Retinal pigment epithelial cell (primary cell): ENCODE measurements at regions not wholly inside any gene's neighbourhood (a gene's known extent, or its start where the extent isn't known, plus 50 kb on each side); places are given as distances from the start of the nearest gene placed in this dataset.
"Not testable (repeated sequence)": the region's sequence is repeated elsewhere in the genome, so short reads cannot be mapped to it uniquely, and the experiment has no call there.

Experiments
- DNase-seq: peaks from one replicate; pipeline ENCODE4 v3.0.0-alpha.2; 2010; ENCODE audit warnings: low read depth
- H3K4me3 ChIP-seq: 2 replicates; pipeline ENCODE4 v1.5.1; 2011; ENCODE audit warnings: mild to moderate bottlenecking, low read length, control low read depth, moderate library complexity
- TF ChIP-seq, protein P1 (sequence below): conservative IDR thresholded peaks from 2 replicates; pipeline ENCODE4 v1.5.1; 2011; ENCODE audit warnings: low read depth, low read length, control low read depth, inconsistent platforms

DNA sequence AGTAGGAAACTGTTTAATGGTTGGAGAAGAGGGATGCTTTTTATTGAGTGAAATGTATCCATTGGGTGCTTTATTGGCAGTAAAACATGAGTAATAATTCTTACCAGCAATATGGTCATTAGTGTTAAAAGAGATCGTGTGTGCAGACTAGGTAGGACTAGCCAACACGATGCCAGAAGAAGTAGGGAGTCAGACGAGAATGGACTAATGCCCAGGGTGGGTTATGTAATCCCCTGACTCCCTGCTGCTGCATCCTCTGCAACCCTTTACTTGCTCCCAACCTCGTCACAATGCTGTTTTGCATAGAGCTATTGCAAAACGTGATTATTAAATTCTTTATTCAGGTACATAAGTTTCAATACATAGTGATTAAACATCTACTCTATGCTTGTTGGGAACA, 1213.7 kb downstream of the GATA3 start:
- no peak overlapping the region for H3K4me3 ChIP-seq
- no peak for DNase-seq
- TF ChIP-seq, protein P1, sequence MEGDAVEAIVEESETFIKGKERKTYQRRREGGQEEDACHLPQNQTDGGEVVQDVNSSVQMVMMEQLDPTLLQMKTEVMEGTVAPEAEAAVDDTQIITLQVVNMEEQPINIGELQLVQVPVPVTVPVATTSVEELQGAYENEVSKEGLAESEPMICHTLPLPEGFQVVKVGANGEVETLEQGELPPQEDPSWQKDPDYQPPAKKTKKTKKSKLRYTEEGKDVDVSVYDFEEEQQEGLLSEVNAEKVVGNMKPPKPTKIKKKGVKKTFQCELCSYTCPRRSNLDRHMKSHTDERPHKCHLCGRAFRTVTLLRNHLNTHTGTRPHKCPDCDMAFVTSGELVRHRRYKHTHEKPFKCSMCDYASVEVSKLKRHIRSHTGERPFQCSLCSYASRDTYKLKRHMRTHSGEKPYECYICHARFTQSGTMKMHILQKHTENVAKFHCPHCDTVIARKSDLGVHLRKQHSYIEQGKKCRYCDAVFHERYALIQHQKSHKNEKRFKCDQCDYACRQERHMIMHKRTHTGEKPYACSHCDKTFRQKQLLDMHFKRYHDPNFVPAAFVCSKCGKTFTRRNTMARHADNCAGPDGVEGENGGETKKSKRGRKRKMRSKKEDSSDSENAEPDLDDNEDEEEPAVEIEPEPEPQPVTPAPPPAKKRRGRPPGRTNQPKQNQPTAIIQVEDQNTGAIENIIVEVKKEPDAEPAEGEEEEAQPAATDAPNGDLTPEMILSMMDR = no peak

DNA sequence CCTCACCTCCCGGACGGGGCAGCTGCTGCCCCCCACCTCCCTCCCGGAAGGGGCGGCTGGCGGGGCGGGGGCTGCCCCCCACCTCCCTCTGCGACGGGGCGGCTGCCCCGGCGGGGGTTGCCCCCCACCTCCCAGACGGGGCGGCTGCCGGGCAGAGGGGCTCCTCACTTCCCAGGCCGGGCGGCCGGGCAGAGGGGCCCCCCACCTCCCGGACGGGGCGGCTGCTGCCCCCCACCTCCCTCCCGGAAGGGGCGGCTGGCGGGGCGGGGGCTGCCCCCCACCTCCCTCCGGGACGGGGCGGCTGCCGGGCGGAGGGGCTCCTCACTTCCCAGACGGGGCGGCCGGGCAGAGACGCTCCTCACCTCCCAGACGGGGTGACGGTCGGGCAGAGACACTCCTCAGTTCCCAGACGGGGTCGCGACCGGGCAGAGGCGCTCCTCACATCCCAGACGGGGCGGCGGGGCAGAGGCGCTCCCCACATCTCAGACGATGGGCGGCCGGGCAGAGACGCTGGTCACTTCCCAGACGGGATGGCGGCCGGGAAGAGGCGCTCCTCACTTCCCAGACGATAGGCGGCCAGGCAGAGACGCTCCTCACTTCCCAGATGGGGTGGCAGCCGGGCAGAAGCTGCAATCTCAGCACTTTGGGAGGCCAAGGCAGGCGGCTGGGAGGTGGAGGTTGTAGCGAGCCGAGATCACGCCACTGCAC, 1218.8 kb downstream of the GATA3 start:
- not testable (repeated sequence) for H3K4me3 ChIP-seq, DNase-seq

GRCh38 chr10:9274206-9274755, 1219.8 kb downstream of the GATA3 start:
- no peak overlapping the region for H3K4me3 ChIP-seq
- DNase-seq = no peak
- TF ChIP-seq, protein P1 = no peak

GRCh38 chr10:9275861-9276260, 1221.4 kb downstream of the GATA3 start:
- DNase-seq = no peak
- no peak overlapping the region for H3K4me3 ChIP-seq
- TF ChIP-seq, protein P1 = no peak

- TF ChIP-seq, protein P1 = no peak
- DNase-seq = no peak
- no peak overlapping the region for H3K4me3 ChIP-seq
These were observed 1231.2 kb downstream of the GATA3 start for GRCh38 chr10:9285690-9286089.

- no peak for DNase-seq
- H3K4me3 ChIP-seq = no peak overlapping the region
- TF ChIP-seq, protein P1 = no peak
These were observed 1235.3 kb downstream of the GATA3 start for GRCh38 chr10:9289811-9290210.

DNA sequence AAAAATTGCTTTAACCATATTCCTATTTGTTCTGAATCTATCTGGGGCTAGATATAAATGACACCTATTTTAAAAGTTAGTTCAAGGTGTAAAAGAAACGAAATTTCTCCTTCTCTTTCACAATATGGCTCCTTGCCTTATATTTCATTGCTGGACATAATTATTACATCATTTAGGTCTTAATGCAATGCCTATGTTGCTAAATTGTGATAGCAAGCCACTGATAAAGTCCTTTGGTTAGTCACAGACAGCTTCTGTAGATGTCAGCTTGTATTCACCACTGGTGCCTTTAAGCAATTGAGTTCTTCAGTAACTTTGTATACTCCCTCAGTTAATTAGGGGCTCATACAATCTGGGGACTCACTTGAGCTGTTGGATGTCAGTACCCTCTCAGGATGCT, 1236.6 kb downstream of the GATA3 start:
- H3K4me3 ChIP-seq = no peak overlapping the region
- DNase-seq = no peak
- TF ChIP-seq, protein P1 = no peak
